ENCODE measurements at regions not wholly inside any gene's neighbourhood (a gene's known extent, or its start where the extent isn't known, plus 50 kb on each side); places are given as distances from the start of the nearest gene placed in this dataset.

GRCh38 chr2:41137031-41137430, 685.1 kb upstream of the SLC8A1 start:
- H3K9me2 ChIP-seq (ENCODE audit: insufficient read depth): no peaks in the 10 kb centered on the region
- H3K27ac ChIP-seq: no peak overlapping the region
- no peaks in the 10 kb centered on the region for H3K27me3 ChIP-seq (ENCODE audit: insufficient read depth, low read depth)
- no peak overlapping the region for H3K4me3 ChIP-seq
- TF ChIP-seq, protein P1, sequence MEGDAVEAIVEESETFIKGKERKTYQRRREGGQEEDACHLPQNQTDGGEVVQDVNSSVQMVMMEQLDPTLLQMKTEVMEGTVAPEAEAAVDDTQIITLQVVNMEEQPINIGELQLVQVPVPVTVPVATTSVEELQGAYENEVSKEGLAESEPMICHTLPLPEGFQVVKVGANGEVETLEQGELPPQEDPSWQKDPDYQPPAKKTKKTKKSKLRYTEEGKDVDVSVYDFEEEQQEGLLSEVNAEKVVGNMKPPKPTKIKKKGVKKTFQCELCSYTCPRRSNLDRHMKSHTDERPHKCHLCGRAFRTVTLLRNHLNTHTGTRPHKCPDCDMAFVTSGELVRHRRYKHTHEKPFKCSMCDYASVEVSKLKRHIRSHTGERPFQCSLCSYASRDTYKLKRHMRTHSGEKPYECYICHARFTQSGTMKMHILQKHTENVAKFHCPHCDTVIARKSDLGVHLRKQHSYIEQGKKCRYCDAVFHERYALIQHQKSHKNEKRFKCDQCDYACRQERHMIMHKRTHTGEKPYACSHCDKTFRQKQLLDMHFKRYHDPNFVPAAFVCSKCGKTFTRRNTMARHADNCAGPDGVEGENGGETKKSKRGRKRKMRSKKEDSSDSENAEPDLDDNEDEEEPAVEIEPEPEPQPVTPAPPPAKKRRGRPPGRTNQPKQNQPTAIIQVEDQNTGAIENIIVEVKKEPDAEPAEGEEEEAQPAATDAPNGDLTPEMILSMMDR (conservative IDR thresholded peaks at IDR 0.05): no peak
- TF ChIP-seq EZH2 (IDR thresholded peaks at IDR 0.05; ENCODE audit: low read depth): no peak
- H3K4me1 ChIP-seq (replicated peaks; ENCODE audit: insufficient read depth): no peaks in the 10 kb centered on the region
- H3K79me2 ChIP-seq (ENCODE audit: low read depth): no peaks in the 10 kb centered on the region
- no peaks in the 10 kb centered on the region for H3K9me3 ChIP-seq (ENCODE audit: insufficient read depth, low read depth)
- ChIA-PET CTCF (no interaction called here), POLR2A (ENCODE audit: unreplicated experiment) (no interaction called here)
- no peak overlapping the region for H3K4me2 ChIP-seq
- H3F3A ChIP-seq (ENCODE audit: insufficient read depth, low read depth): no peaks in the 10 kb centered on the region
- BruUV-seq (replicated peaks): no TSS peak
- no peak overlapping the region for H2AFZ ChIP-seq
- H4K20me1 ChIP-seq (ENCODE audit: insufficient read depth): no peaks in the 10 kb centered on the region
- no peaks in the 10 kb centered on the region for H3K36me3 ChIP-seq (ENCODE audit: low read depth)
- no peak for DNase-seq
- intact Hi-C loops (cut with micrococcal nuclease; ENCODE audit: unreplicated experiment): no loop called here

- ChIA-PET CTCF (no interaction called here), POLR2A (ENCODE audit: unreplicated experiment) (no interaction called here)
- no peak for DNase-seq
- Histone ChIP-seq H3K9me2 (ENCODE audit: insufficient read depth) (no peaks in the 10 kb centered on the region), H3K9me3 (ENCODE audit: insufficient read depth, low read depth) (no peaks in the 10 kb centered on the region), H3K4me2 (no peak overlapping the region), H2AFZ (no peak overlapping the region), H3K36me3 (ENCODE audit: low read depth) (no peaks in the 10 kb centered on the region), H3K27ac (no peak overlapping the region), H3F3A (ENCODE audit: insufficient read depth, low read depth) (no peaks in the 10 kb centered on the region), H3K27me3 (ENCODE audit: insufficient read depth, low read depth) (no peaks in the 10 kb centered on the region), H3K4me1 (replicated peaks; ENCODE audit: insufficient read depth) (no peaks in the 10 kb centered on the region), H4K20me1 (ENCODE audit: insufficient read depth) (no peaks in the 10 kb centered on the region), H3K4me3 (no peak overlapping the region), H3K79me2 (ENCODE audit: low read depth) (no peaks in the 10 kb centered on the region)
- BruUV-seq (replicated peaks): no TSS peak
- TF ChIP-seq, protein P1 (conservative IDR thresholded peaks at IDR 0.05): no peak
- no peak for TF ChIP-seq EZH2 (IDR thresholded peaks at IDR 0.05; ENCODE audit: low read depth)
- intact Hi-C loops (cut with micrococcal nuclease; ENCODE audit: unreplicated experiment): no loop called here
Observed at GRCh38 chr2:41141146-41141791, 689.4 kb upstream of the SLC8A1 start.

DNA sequence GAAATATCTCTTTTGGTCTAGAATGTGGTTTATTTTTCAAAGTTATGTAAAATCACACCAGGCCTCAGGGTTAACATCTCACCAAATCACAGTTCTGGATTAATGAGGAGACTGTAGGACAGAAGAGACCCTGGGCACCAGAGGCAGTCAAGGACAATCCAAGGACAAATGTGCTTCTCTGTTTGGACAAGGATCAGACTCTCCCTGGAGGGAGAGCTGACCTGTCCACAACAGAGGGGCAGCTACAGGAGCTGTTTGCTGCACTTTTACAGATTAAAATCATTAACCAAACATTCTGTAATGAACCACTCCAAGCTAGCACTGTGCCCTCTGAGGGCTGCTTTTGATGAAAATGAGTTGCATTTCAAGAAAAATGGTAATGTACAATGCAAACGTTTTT, 690.6 kb upstream of the SLC8A1 start:
- intact Hi-C loops (cut with micrococcal nuclease; ENCODE audit: unreplicated experiment): no loop called here
- Histone ChIP-seq H3K4me2 (no peak overlapping the region), H3K27ac (no peak overlapping the region)

More for the DNA sequence above, 690.6 kb upstream of the SLC8A1 start:
- BruUV-seq (replicated peaks): no TSS peak
- Histone ChIP-seq H3K36me3 (ENCODE audit: low read depth) (no peaks in the 10 kb centered on the region), H3K4me3 (no peak overlapping the region), H3K9me2 (ENCODE audit: insufficient read depth) (no peaks in the 10 kb centered on the region), H2AFZ (no peak overlapping the region), H3K27me3 (ENCODE audit: insufficient read depth, low read depth) (no peaks in the 10 kb centered on the region), H4K20me1 (ENCODE audit: insufficient read depth) (no peaks in the 10 kb centered on the region), H3F3A (ENCODE audit: insufficient read depth, low read depth) (no peaks in the 10 kb centered on the region), H3K79me2 (ENCODE audit: low read depth) (no peaks in the 10 kb centered on the region), H3K9me3 (ENCODE audit: insufficient read depth, low read depth) (no peaks in the 10 kb centered on the region), H3K4me1 (replicated peaks; ENCODE audit: insufficient read depth) (no peaks in the 10 kb centered on the region)
- ChIA-PET POLR2A (ENCODE audit: unreplicated experiment) (no interaction called here), CTCF (no interaction called here)
- DNase-seq: no peak
- no peak for TF ChIP-seq EZH2 (IDR thresholded peaks at IDR 0.05; ENCODE audit: low read depth)
- TF ChIP-seq, protein P1 (conservative IDR thresholded peaks at IDR 0.05): no peak

Data from PC-9 (cell line).